ENCODE measurements at regions not wholly inside any gene's neighbourhood (a gene's known extent, or its start where the extent isn't known, plus 50 kb on each side); places are given as distances from the start of the nearest gene placed in this dataset.

DNA sequence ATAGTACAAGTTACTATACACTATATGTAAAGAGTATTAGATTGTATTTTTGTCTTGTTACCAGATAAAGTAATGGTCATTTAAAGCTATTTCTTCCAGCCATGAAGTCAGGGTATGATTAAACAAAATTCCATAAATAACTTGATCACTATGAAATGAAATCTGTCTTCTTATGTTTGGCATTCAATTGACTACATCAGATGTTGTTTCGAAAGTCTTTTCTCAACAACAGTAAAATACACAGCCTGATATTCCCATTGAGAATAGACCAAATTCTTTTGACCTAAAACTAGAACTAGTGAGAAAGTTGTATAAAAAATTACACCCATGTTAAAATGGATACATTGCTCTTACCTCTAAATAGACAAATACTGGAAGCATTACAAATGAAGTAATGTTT, 134.6 kb upstream of the ADAMTS5 start:
- TF ChIP-seq, protein P1, sequence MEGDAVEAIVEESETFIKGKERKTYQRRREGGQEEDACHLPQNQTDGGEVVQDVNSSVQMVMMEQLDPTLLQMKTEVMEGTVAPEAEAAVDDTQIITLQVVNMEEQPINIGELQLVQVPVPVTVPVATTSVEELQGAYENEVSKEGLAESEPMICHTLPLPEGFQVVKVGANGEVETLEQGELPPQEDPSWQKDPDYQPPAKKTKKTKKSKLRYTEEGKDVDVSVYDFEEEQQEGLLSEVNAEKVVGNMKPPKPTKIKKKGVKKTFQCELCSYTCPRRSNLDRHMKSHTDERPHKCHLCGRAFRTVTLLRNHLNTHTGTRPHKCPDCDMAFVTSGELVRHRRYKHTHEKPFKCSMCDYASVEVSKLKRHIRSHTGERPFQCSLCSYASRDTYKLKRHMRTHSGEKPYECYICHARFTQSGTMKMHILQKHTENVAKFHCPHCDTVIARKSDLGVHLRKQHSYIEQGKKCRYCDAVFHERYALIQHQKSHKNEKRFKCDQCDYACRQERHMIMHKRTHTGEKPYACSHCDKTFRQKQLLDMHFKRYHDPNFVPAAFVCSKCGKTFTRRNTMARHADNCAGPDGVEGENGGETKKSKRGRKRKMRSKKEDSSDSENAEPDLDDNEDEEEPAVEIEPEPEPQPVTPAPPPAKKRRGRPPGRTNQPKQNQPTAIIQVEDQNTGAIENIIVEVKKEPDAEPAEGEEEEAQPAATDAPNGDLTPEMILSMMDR (IDR thresholded peaks at IDR 0.05), result no peak
- no peak for DNase-seq (ENCODE audit: low spot score)

DNA sequence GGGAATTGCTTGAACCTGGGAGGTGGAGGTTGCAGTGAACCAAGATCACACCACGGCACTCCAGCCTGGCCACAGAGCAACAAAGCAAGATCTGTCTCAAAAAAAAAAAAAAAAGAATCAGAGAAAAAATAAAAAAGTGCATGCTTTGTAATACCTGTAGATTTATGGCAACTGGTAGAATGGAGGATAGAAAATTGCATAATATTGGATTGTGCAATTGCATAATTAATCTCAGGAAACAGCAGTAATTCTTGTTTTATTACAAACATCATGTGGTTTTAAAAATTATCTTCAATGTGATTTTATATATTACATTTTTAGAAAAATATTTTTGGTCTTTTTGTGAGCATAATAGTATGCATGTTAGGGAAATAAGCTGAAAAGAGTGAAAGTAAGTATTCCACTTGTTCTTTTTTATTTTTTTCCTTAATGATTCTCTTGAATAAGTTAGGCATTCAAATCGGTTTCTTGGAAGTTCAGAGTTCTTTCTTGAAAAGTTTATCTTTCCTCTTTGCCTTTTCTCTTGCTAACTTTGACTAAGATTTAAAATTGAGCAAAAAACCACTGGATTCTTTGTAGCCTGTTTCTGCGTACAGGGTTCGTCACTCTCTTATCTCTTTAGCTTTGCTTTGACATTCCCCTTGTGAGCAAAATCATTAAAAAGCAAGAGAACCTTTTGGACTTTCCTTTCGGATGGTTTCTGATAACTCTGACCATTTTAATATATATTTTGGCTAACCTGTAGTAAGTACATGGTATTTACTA, 127.5 kb upstream of the ADAMTS5 start:
- TF ChIP-seq, protein P1 (IDR thresholded peaks at IDR 0.05), result no peak
- DNase-seq (ENCODE audit: low spot score), result no peak
- Histone ChIP-seq H3K27ac (no peak overlapping the region), H3K4me3 (no peak overlapping the region)

More for the DNA sequence above, 134.6 kb upstream of the ADAMTS5 start:
- H3K4me3 ChIP-seq, result no peak overlapping the region
- H3K27ac ChIP-seq, result no peak overlapping the region

DNA sequence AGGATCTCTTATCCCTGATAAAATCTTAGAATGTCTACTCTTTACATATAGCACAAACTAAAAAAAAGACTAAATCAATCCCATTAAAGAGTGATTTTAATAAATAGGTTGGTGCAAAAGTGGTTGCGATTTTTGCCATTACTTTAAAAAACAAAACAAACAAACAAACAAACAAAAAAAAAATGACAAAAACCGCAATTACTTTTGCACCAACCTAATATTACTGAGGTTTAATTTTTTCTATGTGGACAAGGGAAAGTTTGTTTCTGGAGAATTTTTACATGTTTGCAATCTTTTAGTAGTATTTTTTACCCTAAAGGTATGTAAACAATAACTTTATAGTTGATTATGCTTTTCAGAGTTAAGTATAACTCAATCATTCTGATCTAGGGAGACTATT, 119.7 kb upstream of the ADAMTS5 start:
- no peak for DNase-seq (ENCODE audit: low spot score)
- TF ChIP-seq, protein P1 (IDR thresholded peaks at IDR 0.05), result no peak

DNA sequence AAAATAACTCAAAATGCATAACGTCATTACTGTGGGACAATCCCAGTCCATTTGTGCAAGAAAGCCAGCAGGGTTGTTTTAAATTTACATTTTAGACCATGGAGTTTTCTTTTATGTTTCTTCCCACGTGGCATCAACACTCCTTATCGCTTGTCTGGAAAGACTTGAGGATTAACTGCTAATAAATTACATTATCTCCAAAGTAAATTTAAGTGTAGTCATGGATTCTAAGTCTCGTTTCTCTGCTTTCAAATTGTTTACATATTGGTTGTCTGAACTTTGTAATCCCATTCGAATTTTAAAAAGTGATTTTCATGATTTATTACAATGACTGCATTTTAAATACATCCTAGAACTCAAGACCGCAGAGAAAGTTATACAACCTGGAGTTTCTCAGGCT, 119.3 kb upstream of the ADAMTS5 start:
- no peak overlapping the region for H3K27ac ChIP-seq
- no peak overlapping the region for H3K4me3 ChIP-seq
- no peak for DNase-seq (ENCODE audit: low spot score)
- TF ChIP-seq, protein P1 (IDR thresholded peaks at IDR 0.05), result no peak

More for the DNA sequence above, 119.7 kb upstream of the ADAMTS5 start:
- no peak overlapping the region for H3K4me3 ChIP-seq
- no peak overlapping the region for H3K27ac ChIP-seq

DNA sequence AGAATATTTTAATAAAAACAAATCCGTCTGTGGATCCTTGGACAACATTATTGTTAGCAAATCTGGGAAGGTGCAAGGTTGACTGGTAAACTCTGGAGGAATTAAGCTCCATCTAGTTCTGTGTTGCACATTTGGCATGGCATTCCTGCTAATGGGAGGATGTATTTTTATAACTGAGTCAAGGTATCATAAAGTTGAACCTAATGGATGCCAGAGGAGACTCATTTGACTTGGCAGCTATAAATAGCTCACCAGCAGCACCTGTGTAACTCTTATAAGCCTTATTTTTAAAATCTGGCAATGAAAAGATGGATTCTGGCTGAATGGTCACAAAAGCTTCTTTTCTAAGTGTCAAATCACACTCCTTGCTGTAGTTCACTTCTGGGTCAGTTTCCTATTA, 118.5 kb upstream of the ADAMTS5 start:
- no peak for DNase-seq (ENCODE audit: low spot score)

DNA sequence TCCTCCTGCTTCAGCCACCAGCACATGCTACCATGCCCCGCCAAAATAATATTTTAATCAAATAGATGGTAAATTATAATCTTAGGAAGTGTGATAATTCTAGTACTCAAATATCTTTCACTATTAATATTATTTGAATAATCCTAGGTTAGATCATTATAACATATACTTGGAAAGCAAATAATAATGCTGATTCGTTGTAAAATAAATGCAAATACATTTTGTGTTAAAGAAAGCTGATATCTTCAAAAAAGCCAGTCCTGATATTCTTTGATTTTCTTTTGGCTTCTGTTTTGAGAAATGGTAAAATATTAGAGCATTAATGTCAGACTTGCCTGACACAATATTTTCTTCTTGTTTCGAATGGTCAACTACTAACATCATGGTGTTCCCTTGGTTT, 116.3 kb upstream of the ADAMTS5 start:
- DNase-seq (ENCODE audit: low spot score), result no peak
- TF ChIP-seq, protein P1 (IDR thresholded peaks at IDR 0.05), result no peak
- no peak overlapping the region for H3K27ac ChIP-seq
- H3K4me3 ChIP-seq, result no peak overlapping the region

More for the DNA sequence above, 118.5 kb upstream of the ADAMTS5 start:
- TF ChIP-seq, protein P1 (IDR thresholded peaks at IDR 0.05), result no peak
- no peak overlapping the region for H3K4me3 ChIP-seq
- H3K27ac ChIP-seq, result no peak overlapping the region

DNA sequence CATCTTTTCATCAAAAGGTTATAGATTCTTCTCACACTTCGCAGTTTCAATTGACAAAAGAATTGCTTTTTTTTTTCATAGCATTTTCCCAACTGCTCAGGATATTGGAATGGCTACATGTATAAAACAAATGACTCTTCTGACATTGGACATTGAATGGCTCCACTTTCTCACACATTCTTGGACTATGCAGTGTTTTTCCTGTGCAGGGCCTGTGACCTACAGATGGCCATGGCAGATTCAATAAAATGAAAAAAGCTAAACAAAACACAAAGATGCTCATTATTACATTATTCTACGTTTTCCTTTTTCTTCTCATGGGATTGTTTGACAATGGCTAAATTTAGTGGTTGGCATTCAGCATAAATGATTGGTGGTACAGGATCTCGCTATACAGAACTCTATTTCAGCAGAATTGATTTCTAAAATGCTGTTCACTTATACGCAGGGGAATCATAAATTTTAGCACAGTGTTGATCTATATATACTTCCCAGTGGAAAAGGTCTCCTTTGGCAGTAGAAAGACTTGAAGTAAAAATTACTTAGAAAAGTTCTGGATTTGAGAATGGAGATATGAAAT, 115.6 kb upstream of the ADAMTS5 start:
- Histone ChIP-seq H3K27ac (no peak overlapping the region), H3K4me3 (no peak overlapping the region)
- no peak for DNase-seq (ENCODE audit: low spot score)
- TF ChIP-seq, protein P1 (IDR thresholded peaks at IDR 0.05), result no peak

Measured in coronary artery (tissue), 2 donors.